ENCODE measurements at regions not wholly inside any gene's neighbourhood (a gene's known extent, or its start where the extent isn't known, plus 50 kb on each side); places are given as distances from the start of the nearest gene placed in this dataset.

DNA sequence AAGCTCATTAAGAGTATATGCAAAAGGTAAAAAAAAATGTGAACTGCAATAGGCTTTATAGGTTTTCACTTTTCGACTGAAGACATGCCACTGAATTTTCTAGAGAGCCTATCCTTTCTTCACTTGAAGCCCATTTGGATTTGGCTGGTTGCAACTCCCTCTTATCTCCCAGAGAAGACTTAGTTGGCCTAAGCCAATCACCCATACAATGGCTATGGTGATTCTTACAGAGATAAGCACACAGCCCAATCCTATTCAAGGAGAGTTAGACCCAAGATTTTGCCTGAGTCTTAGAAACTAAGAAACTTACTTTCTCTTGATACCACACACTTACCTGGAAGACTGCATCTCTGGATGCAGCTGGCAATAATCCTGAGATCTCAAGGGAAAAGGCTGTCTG, 167.3 kb upstream of the PTCHD4 start:
- TF ChIP-seq, protein P1, sequence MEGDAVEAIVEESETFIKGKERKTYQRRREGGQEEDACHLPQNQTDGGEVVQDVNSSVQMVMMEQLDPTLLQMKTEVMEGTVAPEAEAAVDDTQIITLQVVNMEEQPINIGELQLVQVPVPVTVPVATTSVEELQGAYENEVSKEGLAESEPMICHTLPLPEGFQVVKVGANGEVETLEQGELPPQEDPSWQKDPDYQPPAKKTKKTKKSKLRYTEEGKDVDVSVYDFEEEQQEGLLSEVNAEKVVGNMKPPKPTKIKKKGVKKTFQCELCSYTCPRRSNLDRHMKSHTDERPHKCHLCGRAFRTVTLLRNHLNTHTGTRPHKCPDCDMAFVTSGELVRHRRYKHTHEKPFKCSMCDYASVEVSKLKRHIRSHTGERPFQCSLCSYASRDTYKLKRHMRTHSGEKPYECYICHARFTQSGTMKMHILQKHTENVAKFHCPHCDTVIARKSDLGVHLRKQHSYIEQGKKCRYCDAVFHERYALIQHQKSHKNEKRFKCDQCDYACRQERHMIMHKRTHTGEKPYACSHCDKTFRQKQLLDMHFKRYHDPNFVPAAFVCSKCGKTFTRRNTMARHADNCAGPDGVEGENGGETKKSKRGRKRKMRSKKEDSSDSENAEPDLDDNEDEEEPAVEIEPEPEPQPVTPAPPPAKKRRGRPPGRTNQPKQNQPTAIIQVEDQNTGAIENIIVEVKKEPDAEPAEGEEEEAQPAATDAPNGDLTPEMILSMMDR (IDR thresholded peaks at IDR 0.05): no peak
- no peak for TF ChIP-seq POLR2A (IDR thresholded peaks at IDR 0.05)
